22Rv1 (cell line): ENCODE measurements at regions not wholly inside any gene's neighbourhood (a gene's known extent, or its start where the extent isn't known, plus 50 kb on each side); places are given as distances from the start of the nearest gene placed in this dataset.

Experiments
- H3K27ac ChIP-seq: fragments of 450-650 bp; 2 replicates; pipeline ENCODE4 v1.5.1; 2017
- CTCF ChIP-seq: fragments of 450-650 bp; IDR thresholded peaks from 2 replicates; pipeline ENCODE4 v1.5.1; 2017; ENCODE audit warnings: mild to moderate bottlenecking
- ZFX ChIP-seq: fragments of 450-650 bp; IDR thresholded peaks from 2 replicates; pipeline ENCODE4 v1.6.1; 2017; ENCODE audit warnings: antibody characterized with exemption, borderline replicate concordance

DNA sequence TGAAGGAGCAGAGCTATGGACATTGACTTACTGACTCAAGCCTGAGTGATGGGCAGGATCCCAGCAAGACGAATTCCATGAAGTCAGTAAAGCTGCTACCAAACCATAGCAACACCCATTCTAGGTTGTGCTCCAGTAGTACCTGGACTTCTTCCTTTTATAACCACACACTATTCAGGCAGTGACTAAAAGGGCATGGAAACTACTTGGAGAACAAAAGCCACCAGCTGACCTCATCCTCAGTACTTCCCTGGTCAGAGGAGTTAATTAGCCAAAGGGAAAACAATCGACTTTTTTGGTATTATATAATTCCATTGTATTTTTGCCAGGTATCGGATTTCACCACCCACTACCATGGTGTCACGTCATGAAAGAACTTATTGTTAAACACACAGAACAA is 237.1 kb downstream of the TTC32 start:
- TF ChIP-seq ZFX (no peak), CTCF (no peak)
- no peak overlapping the region for H3K27ac ChIP-seq

DNA sequence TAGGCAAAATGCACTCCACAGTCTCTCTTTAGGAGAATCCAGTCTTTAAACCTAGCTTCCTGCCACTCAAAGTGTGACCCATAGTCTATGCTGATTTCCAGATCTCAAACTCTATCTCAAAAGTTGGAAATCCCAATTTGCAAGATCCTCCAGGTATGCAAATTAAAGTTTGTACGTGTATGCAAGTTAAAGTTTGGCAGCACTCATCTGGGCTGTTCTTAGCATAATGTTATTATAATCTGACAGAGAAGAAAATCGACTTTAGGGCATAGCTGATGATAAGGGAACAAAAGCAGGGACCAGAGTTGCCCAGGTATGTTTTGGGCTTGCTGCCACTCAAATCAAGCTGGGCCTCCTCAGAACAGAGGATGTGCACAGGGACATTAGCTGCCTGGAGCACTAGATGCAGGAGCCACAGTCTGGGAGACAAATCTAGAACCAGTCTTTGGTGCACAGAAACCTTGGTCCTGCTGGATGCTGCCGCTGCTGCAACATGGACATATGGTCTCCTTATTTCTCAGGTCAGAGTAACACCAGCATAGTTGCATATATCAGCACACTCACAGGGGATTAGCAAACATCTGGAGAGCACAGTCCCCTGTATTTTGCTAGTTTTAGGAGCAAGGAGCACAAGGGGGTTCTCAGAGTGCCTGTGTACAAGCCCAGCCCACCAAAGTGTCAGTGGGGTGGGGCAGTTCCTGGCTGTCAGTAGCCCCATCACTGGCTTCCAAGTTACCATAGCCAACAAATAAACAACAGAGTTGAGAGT is 242.6 kb downstream of the TTC32 start:
- no peak overlapping the region for H3K27ac ChIP-seq
- TF ChIP-seq ZFX (no peak), CTCF (no peak)

GRCh38 chr2:19656011-19656410 is 245.8 kb downstream of the TTC32 start:
- no peak for TF ChIP-seq ZFX
- no peak for TF ChIP-seq CTCF
- H3K27ac ChIP-seq: no peak overlapping the region

- H3K27ac ChIP-seq: no peak overlapping the region
- TF ChIP-seq ZFX: no peak
- no peak for TF ChIP-seq CTCF
Observed at GRCh38 chr2:19654310-19655090, 247.3 kb downstream of the TTC32 start.

DNA sequence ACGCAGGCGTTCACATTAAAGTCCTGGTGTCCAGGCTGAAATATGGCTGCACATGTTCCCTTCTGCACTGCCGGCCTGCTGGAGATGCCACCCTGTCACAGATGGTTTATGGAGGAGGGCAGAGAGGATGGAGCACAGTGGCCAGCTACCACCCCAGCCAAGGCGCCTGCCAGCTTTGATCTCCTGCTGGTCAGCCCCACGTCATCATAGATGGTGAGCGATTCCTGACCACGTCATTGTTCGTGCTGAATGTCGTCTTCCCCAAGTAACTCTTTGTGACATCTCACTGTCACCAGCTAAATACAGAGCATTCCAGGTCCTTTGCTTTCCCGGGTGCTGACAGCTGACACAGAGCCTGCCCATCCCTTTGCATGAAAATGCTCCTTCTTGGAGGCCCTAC is 248.3 kb downstream of the TTC32 start:
- no peak overlapping the region for H3K27ac ChIP-seq
- TF ChIP-seq ZFX: no peak
- no peak for TF ChIP-seq CTCF

DNA sequence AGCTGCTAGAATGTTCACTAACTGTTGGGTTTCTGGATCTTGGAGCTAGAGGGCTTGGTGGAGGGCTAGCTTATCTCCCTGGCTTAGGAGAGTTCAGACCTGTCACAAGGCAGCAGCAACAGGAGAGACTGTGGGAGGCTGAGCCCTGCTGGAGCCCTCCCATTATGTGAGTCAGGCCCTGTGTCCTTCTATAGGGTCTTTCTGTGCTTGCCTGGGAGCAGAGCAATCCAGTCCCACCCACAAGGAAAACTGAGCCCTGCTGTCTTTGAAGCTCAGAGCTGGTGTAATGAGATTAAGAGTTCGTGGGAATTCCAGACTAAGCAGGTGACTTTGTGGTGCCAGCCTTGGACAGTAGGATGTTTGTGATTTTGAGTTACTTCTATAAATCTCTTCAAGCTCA is 249.0 kb downstream of the TTC32 start:
- TF ChIP-seq CTCF (no peak), ZFX (no peak)
- no peak overlapping the region for H3K27ac ChIP-seq

DNA sequence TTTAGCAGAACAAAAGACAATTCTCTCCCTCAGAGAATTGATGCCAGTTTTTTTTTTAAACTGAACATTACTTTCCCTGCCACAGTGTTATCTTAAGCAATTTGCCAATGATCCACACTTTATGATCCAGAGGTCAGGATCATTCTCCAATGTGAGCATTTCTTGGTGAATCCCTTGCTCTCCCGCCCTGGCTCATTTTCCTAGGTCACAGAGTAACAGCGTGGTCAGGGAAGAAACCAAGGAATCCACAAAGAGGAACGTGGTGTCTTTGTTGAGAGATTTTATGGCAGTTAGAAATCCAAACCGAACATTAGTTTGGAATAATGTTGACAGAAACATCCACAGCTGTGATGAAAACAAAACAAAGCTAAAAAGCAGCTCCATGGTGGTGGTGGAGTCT is 250.3 kb downstream of the TTC32 start:
- TF ChIP-seq CTCF (no peak), ZFX (no peak)
- H3K27ac ChIP-seq: no peak overlapping the region
